Type B pancreatic cell (in vitro differentiated cells): ENCODE measurements at regions not wholly inside any gene's neighbourhood (a gene's known extent, or its start where the extent isn't known, plus 50 kb on each side); places are given as distances from the start of the nearest gene placed in this dataset.
A peak's percentile ranks its signal among the peaks of the same experiment; 100 is the strongest.

Experiments
- DNase-seq: peaks from one replicate; pipeline ENCODE4 v3.0.0; 2021; ENCODE audit warnings: mixed read lengths; ENCODE audit not compliant: unreplicated experiment; ENCODE audit errors: extremely low spot score
- H3K27ac Mint-ChIP-seq: 2 replicates; pipeline ENCODE4 v1.8.0; 2021; ENCODE audit warnings: mild to moderate bottlenecking, mixed read lengths
- H3K27me3 Mint-ChIP-seq: 2 replicates; pipeline ENCODE4 v1.8.0; 2021; ENCODE audit warnings: mixed read lengths
- H3K36me3 Mint-ChIP-seq: 2 replicates; pipeline ENCODE4 v1.8.0; 2021; ENCODE audit warnings: mixed read lengths
- H3K4me1 Mint-ChIP-seq: one replicate; pipeline ENCODE4 v1.8.0; 2021; ENCODE audit warnings: mixed read lengths; ENCODE audit not compliant: unreplicated experiment
- H3K4me3 Mint-ChIP-seq: 2 replicates; pipeline ENCODE4 v1.8.0; 2021; ENCODE audit warnings: mild to moderate bottlenecking, mixed read lengths
- H3K9me3 Mint-ChIP-seq: 2 replicates; pipeline ENCODE4 v1.8.0; 2021; ENCODE audit warnings: mixed read lengths
- CTCF ChIP-seq: fragments of 200-600 bp; sonication (generic); conservative IDR thresholded peaks from 2 replicates; pipeline ENCODE4 v1.5.0; 2021; ENCODE audit warnings: antibody characterized with exemption, mild to moderate bottlenecking

GRCh38 chr2:191515551-191515950 is 162.4 kb upstream of the NABP1 start:
- Mint-ChIP-seq H3K27ac (no peak overlapping the region), H3K4me1 (peaks cover 15% of the 10 kb centered on the region), H3K9me3 (no peaks in the 10 kb centered on the region), H3K27me3 (no peaks in the 10 kb centered on the region), H3K4me3 (no peak overlapping the region), H3K36me3 (no peaks in the 10 kb centered on the region)
- no peak for DNase-seq
- no peak for TF ChIP-seq CTCF

- TF ChIP-seq CTCF, result no peak
- H3K4me3 Mint-ChIP-seq, result no peak overlapping the region
- H3K27me3 Mint-ChIP-seq, result no peaks in the 10 kb centered on the region
- peaks cover 15% of the 10 kb centered on the region for H3K4me1 Mint-ChIP-seq
- H3K36me3 Mint-ChIP-seq, result no peaks in the 10 kb centered on the region
- H3K9me3 Mint-ChIP-seq, result no peaks in the 10 kb centered on the region
- H3K27ac Mint-ChIP-seq, result no peak overlapping the region
- DNase-seq, result no peak
These were observed 161.7 kb upstream of the NABP1 start for GRCh38 chr2:191516260-191516659.

GRCh38 chr2:191521608-191522208 is 156.2 kb upstream of the NABP1 start:
- H3K27ac Mint-ChIP-seq, result no peak overlapping the region
- no peaks in the 10 kb centered on the region for H3K9me3 Mint-ChIP-seq
- H3K36me3 Mint-ChIP-seq, result no peaks in the 10 kb centered on the region
- no peaks in the 10 kb centered on the region for H3K4me1 Mint-ChIP-seq
- no peaks in the 10 kb centered on the region for H3K27me3 Mint-ChIP-seq
- DNase-seq, result no peak
- TF ChIP-seq CTCF, result peak; percentile 85
- H3K4me3 Mint-ChIP-seq, result no peak overlapping the region

GRCh38 chr2:191522478-191523120 is 155.3 kb upstream of the NABP1 start:
- Mint-ChIP-seq H3K27ac (no peak overlapping the region), H3K9me3 (no peaks in the 10 kb centered on the region), H3K36me3 (no peaks in the 10 kb centered on the region), H3K4me3 (no peak overlapping the region), H3K27me3 (no peaks in the 10 kb centered on the region), H3K4me1 (no peaks in the 10 kb centered on the region)
- TF ChIP-seq CTCF, result no peak
- DNase-seq, result no peak

- Mint-ChIP-seq H3K27me3 (no peaks in the 10 kb centered on the region), H3K27ac (no peak overlapping the region), H3K36me3 (no peaks in the 10 kb centered on the region), H3K9me3 (no peaks in the 10 kb centered on the region), H3K4me3 (no peak overlapping the region), H3K4me1 (no peaks in the 10 kb centered on the region)
- no peak for DNase-seq
- TF ChIP-seq CTCF, result no peak
These were observed 151.8 kb upstream of the NABP1 start for GRCh38 chr2:191526091-191526490.
